HL-60 (cell line): ENCODE measurements at regions not wholly inside any gene's neighbourhood (a gene's known extent, or its start where the extent isn't known, plus 50 kb on each side); places are given as distances from the start of the nearest gene placed in this dataset.

Source experiments
- DNase-seq, 2 experiments: peaks; one replicate each; pipeline ENCODE4 v3.0.0-alpha.2; 2010 to 2020; ENCODE audit warnings: low read depth in 1 of 2, low spot score in 1 of 2
- H3K27ac ChIP-seq: fragments of 250-450 bp; sonication (Bioruptor Pico); replicated peaks from 2 replicates; pipeline ENCODE4 v1.5.1; 2020; ENCODE audit warnings: mild to moderate bottlenecking, moderate library complexity
- H3K27me3 ChIP-seq: fragments of 250-450 bp; sonication (Bioruptor Pico); 2 replicates; pipeline ENCODE4 v1.5.1; 2021; ENCODE audit warnings: mild to moderate bottlenecking, moderate library complexity; ENCODE audit not compliant: insufficient read depth, poor library complexity, severe bottlenecking
- H3K4me3 ChIP-seq: replicated peaks from 2 replicates; pipeline ENCODE4 v1.5.1; 2011; ENCODE audit warnings: mild to moderate bottlenecking, control low read depth, low read length; ENCODE audit not compliant: insufficient read depth
- CTCF ChIP-seq: IDR thresholded peaks from one replicate; pipeline ENCODE4 v1.5.1; 2011; ENCODE audit warnings: low read length, control low read depth, inconsistent platforms; ENCODE audit not compliant: insufficient read depth
- GABPA ChIP-seq: IDR thresholded peaks from 2 replicates; pipeline ENCODE4 v1.6.1; 2012; ENCODE audit warnings: low read depth
- POLR2AphosphoS5 ChIP-seq: IDR thresholded peaks from 2 replicates; pipeline ENCODE4 v1.6.1; 2012; ENCODE audit warnings: low read depth
- REST ChIP-seq: IDR thresholded peaks from 2 replicates; pipeline ENCODE4 v1.6.1; 2012; ENCODE audit warnings: low read depth; ENCODE audit not compliant: insufficient replicate concordance
- SPI1 ChIP-seq: IDR thresholded peaks from 2 replicates; pipeline ENCODE4 v1.6.1; 2012; ENCODE audit warnings: low read depth, mild to moderate bottlenecking, borderline replicate concordance

- Histone ChIP-seq H3K27me3 (no peaks in the 10 kb centered on the region), H3K4me3 (no peak overlapping the region), H3K27ac (no peak overlapping the region)
- no peak for DNase-seq
- TF ChIP-seq GABPA (no peak), SPI1 (no peak), REST (no peak), CTCF (no peak), POLR2AphosphoS5 (no peak)
Measured at GRCh38 chr7:67809586-67809985, 813.0 kb downstream of the TYW1 start.

GRCh38 chr7:67813621-67814292, 817.1 kb downstream of the TYW1 start:
- H3K27me3 ChIP-seq: no peaks in the 10 kb centered on the region
- DNase-seq: no peak
- no peak overlapping the region for H3K4me3 ChIP-seq
- no peak for TF ChIP-seq CTCF
- no peak for TF ChIP-seq GABPA
- no peak for TF ChIP-seq POLR2AphosphoS5
- TF ChIP-seq REST: no peak
- TF ChIP-seq SPI1: no peak
- H3K27ac ChIP-seq: no peak overlapping the region

GRCh38 chr7:67817481-67817880, 820.8 kb downstream of the TYW1 start:
- no peaks in the 10 kb centered on the region for H3K27me3 ChIP-seq
- no peak for DNase-seq
- TF ChIP-seq GABPA (no peak), CTCF (no peak), REST (no peak), SPI1 (no peak), POLR2AphosphoS5 (no peak)
- no peak overlapping the region for H3K4me3 ChIP-seq
- no peak overlapping the region for H3K27ac ChIP-seq
